NCI-H187 (cell line): ENCODE measurements at regions not wholly inside any gene's neighbourhood (a gene's known extent, or its start where the extent isn't known, plus 50 kb on each side); places are given as distances from the start of the nearest gene placed in this dataset.
"Not testable (repeated sequence)": the region's sequence is repeated elsewhere in the genome, so short reads cannot be mapped to it uniquely, and the experiment has no call there.

Experiments
- DNase-seq, 2 experiments: peaks; one replicate each; lab custom pipeline; 2025; lab: John Stamatoyannopoulos, UW

DNA sequence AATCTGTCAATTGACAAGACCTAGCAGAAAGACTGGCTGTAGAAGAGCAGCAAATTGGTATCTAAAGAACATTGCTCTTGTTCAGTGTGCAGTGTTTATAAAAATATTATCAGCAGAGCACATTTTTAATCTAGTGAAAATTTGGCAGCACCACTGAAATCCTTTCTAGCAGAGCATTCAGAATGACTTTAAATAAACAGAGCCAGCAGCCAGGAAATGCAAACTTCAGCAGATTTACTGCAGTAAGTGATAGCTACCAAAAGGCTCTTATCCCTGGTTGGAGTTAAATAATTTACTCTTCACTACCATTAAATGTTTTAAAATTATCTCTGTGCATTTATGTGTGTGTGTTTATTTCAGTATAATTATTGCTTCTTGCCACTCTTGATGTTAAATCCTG is 590.9 kb upstream of the CITED2 start:
- no peak for DNase-seq

DNA sequence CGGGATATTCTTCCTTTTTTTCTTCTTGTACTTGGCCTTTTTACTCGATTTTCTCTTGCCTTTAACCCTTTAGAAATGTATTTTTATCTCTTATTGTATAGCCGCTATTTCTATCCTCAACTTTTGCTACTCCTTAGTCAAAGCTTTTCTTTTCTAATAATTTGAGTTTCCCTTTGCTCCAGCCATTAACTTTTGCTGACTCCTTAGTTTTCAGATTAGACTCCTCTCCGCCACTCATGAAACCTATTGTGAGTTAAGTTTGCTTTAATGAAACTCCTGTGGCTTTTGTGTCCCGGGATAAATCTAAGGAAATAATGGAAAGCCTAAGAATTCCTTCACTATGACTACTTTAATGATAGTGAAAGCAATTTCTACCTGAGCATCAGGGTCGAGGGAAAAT is 590.3 kb upstream of the CITED2 start:
- DNase-seq, result no peak

DNA sequence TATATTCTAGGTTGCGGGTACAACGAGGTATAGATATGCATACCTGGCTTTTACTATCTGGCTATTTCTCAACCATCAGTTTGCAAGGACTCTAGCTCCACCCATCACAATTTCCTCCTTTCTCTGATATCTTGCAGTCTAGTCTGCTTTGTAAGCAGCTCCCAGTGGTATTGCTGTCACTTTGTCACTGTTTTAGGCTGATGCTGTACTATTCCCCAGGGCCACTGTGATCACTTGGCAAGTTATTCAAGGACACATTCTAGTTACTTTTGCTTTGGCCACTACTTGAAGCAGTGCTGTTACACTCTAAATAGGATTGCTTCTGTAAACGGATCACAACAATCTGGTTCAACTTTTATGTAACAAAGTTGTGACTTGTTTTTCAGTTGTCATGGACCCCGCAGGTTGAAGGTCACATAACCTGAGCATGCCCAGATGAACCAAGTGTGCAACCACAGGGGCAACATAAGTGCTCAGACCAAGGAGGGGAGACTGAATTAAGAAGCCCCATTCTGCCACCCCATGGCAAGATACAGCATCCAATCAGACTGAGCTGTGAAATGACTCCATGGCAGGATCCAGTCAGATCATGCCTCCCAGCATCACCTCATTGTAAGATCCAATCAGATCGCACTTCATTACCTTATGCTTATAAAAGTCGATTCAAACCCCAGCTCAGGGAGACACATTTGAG is 588.4 kb upstream of the CITED2 start:
- DNase-seq, result no peak

DNA sequence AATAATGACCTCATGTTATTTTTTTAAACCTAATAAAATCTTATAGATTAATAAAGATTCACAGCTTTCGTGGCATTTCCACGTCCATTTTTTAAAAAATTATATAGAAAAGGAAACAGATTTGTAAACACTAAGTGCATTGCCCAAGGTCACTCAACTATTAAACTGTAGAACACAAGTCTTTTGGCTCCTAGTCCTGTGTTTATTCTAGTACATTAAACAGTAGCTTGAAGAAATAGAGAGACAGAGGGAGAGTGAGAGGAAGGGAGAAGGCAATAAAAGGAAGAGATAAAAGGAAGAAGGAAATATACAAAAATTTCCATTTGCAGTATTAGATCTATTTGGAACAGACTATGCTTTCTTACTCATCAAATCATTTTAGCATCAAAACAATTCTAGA is 586.7 kb upstream of the CITED2 start:
- DNase-seq, result no peak

DNA sequence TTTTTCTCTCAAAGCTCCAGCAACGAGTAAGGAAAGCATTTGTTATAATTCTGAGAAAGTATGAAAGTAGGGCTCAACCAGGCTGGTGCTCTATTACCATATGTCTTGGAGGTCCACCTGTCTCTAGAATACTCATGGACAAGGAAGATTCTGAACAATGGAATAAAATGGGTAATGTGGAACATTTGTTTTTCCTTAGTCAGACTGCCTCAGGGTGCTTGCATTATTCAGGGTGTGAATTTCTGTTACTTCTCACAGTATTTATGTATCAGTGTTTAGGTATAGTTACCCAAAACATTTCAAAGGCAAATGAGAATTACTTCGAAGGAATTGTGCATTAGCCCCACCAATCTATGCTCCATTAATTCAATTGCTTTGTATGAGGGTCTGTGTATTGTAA is 586.2 kb upstream of the CITED2 start:
- DNase-seq, result no peak

DNA sequence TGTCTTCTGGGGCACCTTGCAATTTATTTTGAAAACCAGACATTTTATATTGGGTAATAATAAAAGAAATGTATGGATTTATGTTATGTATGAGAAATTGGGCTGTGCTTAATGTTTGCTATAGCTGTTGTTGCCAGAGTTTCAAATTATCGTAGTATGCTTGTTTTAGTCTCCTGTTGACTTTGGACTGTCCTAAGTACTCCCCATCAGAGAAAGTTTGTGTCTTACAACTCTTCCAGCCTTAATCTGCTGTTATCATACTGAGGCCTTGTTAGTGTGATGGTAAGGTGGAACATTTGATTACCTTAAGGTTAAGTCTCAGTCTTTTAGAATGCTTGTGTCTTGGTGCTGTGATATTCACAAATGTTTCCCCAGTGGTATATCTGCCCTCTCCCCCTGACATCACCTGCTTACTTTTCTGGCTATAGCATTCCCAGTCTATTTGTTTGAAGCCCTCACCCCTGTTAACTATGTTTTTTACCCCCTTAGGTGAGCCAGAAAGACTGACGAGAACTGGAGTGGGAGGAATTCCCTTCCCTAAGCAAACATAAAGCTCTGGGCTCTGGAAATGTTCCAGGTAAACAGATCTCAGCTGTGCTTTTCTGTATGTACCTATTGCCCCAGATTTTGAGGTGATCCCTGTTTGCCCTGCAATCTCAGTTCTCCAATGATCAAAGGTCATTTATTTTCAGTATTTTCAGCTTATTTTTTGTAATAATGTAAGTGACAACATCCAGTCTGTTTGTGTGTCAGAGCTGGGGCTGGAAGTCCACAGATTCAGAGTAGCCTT is 581.1 kb upstream of the CITED2 start:
- no peak for DNase-seq

DNA sequence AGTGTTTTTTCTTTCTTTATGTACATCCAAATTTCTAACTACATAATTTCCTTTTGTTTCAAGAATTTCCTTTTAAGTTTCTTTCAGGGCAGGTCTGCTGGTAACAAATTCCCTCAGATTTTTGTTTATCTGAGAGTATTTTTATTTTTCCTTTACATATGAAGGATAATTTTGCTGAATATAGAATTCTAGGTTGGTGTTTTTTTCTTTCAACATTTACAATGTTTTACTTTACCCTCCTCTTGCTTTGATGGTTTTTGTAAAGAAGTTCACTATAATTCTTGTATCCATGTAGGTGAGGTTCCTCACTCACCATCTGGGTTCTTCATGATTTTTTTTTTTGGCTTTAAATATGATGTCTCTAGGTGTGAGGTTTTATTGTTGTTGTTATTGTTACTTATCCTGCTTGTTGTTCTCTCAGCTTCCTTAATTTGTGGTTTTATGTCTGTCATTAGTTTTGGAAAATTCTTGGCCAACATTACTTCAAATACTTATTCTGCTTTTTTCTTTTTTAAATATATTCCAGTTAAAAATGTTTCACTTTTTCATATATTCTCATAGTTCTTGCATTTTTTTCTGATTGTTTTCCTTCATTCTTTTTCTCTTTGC is 580.1 kb upstream of the CITED2 start:
- no peak for DNase-seq

DNA sequence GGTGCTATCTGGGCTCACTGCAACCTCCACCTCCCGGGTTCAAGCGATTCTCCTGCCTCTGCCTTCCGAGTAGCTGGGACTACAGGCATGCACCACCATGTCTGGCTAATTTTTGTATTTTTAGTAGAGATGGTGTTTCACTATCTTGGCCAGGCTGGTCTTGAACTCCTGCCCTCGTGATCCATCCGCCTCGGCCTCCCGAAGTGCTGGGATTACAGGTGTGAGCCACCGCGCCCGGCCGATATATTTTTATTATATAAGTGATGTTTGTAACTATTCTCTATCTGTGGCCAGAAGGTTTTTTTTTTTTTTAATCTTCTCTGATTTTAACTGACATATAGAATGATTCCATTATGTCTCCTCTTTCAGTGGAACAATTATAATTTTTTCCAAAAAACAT is 579.3 kb upstream of the CITED2 start:
- DNase-seq, result not testable (repeated sequence)

DNA sequence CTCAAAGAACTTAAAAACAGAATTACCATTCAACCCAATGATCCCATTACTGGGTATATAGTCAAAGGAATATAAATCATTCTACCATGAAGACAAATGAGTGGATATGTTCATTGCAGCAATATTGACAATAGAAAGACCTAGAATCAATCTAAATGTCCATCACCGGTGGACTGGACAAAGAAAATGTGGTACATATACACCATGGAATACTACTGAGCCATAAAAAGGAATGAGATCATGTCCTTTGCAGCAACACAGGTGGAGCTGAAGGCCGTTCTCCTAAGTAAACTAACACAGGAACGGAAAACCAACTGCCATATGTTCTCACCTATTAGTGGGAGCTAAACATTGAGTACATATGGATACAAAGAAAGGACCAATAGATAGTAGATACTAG is 576.7 kb upstream of the CITED2 start:
- DNase-seq, result no peak

DNA sequence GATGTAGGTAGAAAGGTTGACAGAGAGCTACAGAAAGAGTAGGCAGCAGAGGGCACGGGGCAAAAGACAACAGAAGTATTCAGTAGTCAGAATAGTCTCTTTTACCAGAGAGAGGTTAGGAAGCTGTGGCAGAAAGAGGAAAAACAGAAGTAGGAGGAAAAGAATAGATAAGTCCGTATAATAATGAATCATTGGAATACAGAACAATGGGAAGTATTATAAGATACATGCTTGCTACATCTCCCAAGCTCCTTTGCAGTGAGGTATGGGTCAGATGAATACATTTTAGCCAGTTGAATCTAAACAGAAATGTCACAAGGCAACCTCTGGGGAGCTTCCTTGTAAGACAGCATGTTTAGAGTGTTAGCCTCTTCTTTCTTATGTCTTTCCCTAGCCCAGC is 570.5 kb upstream of the CITED2 start:
- DNase-seq, result no peak

DNA sequence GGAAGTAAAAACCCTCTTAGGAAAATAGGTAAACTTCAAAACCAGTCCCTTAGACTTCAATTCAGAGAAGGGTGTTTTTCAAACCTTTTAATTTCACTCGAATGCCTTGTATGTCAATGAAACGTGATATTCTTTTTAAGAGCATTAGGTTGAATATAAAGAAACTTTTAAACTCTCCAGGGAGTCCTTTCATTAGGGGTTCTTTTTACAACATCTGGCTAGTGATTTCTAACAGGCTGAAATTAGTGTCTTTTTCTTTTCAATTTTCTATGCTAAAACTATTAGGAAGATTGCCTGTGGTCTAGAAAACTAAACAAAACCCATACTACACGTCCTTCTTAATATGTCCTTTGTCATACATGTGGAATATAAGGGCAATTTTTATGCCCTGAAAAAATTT is 569.7 kb upstream of the CITED2 start:
- DNase-seq, result no peak

DNA sequence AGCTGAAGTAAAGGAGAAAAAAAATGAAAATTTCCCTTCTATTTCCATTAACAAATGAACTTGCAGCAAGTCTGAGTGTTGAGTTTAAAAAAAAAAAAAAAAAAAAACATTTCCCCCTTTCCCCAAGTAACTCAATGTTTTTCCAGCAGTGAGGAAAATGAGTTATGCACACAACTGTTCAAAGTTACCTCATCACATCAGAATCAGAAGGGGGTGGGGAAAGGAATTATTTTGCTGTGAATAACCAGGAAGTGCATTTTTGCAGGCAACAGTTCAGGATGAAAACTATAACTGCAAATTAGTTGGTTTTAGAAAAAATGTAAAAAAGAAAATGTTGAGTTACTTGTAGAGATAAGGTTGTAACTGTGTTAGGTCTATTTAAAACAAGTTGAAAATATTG is 568.9 kb upstream of the CITED2 start:
- no peak for DNase-seq

DNA sequence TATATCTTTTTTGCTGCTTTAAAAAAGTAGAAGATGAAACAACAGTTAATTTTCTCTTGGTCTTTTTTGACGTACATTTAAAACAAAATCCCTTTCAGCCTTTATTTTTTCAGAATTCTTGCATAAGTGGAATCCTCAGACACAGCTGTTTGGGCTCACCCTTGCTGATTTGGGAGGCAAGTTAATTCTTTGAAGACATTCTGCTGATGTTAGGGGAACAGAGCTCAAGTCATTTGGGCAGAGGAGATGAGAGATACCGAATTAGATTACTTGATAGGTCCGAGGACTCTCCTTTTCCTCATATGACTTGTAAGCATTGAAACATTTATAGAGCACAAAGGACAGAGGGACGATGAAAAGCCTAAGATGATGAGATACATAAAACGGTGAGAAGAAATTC is 567.9 kb upstream of the CITED2 start:
- DNase-seq, result no peak

DNA sequence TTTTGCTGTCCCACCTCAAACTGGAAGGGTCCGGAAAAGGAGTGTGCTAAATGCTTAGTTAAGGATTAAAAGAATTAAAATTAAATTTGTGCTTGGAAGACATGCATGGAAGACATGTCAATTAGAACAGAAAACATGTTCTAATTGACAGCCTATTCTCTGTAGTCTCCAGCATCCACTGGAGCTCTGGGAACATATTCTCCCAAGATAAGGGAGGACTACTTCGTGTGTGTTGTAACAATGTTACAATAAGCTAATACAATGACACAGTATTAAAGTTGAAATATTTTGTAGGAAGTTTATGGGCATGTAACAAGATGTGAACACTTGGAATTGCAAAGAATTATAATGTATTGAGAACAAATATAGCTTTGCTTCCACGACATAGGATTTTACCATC is 567.4 kb upstream of the CITED2 start:
- DNase-seq, result no peak

DNA sequence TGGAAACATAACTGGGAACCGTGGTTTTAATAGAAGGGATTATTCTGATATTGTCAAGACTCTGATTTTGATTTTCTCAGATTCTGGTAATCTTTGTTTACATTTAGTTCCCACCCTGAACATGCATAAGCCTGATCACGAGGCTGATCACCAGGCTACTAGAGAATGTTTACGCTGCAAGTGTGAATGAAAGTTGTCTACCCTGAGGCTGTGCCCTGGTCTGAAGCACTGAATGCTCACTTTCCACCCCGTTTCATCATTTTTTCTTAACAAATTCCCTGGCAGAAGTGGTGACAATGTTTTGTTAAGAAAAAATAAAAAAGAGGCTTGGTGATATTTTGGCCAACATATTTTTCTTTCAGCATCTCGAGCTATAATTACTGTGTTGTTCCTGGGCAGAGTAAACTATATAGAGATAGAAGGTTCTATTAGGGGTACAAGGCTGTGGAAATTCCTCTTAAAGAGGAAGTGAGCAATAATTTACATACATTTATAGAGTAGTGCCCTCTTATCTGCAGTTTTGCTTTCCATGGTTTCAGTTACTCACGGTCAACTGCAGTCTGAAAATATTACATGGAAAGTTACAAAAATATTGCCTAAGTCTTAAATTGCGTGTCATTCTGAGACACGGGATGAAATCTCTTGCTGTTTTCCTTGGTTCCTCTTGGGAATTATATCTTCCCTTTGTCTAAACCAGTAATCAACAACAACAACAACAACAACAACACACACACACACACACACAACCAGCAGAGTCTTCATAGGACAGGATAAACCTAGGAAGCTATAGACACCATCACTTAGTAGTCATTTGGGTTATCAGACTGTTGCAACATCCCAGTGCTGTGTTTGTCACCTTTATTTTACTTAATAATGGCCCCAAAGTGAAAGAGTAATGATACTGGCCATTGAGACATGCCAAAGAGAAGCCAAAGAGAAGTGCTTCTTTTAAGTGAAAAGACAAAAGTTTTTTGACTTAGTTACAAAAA is 566.6 kb upstream of the CITED2 start:
- no peak for DNase-seq

DNA sequence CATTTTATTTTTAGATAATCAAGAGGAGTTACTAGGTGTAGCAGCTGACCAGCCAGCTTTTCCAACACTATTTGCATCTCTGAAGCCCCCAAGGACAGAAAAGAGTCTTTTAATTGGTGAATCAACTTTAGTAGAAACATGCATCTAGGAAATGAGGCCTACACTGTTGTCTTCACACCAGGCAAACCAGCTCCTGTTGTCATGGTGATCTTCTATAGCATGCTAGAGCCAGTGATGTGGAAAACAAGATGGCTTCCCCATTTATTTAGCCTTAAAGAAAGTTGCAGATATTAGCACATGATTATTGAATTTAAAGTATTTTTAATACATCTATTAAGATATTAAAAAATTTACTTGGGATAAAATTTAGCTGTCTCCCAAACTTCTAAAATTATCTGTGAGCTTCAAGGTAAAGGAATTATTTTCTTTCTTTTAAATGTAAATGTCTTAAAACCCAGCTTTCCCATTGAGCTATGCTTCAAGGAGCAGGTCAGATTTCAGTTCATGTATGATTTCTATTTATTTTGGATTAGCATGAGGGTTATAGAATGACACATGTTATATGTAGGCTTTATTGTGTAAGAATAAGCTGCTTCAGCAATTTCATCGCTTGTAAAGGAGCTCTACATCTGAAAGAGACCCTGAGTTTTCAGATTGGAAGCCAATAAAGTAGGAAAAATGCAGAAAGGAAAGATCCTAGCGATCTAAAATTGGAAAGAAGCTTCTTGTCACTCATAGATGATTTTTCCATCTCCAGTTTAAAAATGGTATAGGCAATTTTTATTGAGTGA is 564.9 kb upstream of the CITED2 start:
- DNase-seq, result no peak

DNA sequence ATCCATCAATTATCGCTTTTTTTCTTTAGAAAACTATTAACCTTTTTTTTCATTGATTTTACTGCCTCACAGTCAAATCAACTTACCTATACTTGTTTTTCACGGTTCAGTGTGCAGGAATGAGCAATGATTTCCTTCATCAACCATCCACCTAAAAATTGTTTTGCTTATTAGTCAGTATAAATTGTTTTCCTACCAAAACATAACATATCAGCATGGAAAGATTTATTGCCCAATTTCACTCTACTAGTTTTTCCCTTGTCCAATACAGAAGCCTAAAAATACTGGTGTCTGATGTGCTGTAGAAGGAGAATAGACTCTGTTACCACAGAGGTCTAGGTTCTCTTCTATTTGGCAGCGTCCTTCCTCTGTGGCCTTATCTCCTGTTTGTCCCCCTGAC is 558.2 kb upstream of the CITED2 start:
- DNase-seq, result no peak

DNA sequence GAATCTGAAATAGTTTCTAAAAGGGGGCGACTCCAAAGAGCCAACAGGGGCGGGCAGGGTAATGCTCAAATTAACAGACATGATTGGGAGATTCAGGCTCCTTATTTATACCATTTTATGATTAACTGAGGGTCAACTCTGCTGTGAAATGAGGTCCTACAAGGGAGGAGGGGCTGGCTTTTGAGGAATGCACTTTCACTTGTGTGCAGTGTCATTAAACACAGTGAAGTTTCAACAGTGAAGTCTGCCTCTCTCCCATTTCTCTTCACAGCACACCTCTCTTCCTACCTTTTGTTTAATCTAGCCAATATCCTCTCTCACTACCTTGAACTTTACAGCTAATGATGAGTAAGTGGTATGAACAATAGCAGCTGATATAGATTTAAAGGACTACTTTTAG is 557.3 kb upstream of the CITED2 start:
- no peak for DNase-seq

DNA sequence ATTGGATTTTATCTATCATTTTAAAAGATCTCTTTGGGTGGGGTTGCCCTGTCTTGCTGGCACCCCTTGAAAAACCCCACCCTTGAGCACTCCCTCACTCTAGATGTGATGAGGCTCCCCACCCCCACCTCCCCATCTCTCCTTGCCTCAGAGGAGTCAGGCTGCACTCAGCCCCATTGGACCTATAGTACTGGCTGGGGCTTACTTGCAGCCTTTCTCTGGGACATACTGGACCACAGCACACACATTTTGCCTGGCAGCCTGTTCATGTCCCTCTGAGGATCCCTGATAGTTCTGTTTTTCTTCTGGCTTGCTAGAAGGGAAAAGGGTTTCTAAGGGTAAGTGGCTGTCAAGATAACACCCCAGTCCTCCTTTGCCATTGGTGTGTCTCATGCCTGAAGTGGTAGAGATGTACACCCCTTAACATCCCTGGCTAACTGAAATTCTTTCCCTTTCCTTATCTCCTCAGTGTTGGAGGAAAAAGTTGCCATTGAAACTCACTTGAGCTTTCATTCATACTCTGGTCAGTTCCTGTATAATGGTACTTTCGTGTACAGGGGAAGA is 553.4 kb upstream of the CITED2 start:
- no peak for DNase-seq

DNA sequence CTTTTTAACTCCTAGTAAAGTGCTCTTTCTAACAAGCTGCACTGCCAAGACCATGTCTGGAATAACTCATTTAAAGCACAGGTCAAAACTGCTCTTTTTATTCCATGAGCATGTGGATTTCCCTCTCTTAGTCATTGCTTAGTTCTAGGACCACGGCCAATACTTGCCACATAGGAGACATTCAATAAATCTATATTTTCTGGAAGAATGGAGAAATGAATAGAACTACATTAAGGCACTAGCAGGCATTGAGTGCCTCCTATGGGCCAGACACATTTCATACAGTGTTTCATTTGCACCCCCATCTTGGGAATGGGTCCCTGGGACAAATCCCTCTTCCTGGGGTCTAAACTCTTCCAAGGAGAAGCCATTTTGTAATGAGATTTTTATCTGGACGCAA is 552.8 kb upstream of the CITED2 start:
- no peak for DNase-seq

DNA sequence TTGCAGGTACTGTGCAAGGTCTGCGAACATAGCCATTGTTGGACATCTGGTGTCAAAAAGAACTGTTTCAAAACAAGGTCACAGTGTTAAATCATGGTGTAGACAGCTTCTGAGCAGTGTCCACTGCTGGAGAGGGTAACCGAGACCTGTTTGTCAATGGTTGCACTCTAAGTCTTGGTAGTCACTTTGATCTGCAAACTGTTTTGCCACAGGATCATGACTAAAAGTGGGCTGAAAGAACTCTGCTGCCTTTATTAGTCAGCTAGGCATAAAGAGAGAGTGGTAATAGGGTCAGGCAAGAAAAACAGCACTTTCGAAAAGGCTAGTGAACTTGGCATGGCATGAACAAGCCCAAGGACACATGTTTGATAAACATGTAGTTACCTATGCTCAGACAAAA is 552.3 kb upstream of the CITED2 start:
- DNase-seq, result no peak
